Adrenal gland (tissue), 9 donors: ENCODE measurements at regions not wholly inside any gene's neighbourhood (a gene's known extent, or its start where the extent isn't known, plus 50 kb on each side); places are given as distances from the start of the nearest gene placed in this dataset.
A peak's percentile ranks its signal among the peaks of the same experiment; 100 is the strongest.

Experiments
- DNase-seq, 7 donors: peaks; one replicate each; pipeline ENCODE4 v3.0.0-alpha.2; 2019 to 2020
- H3K27ac ChIP-seq, 5 donors: fragments of 200-600 bp; sonication (generic) in 4 of 5; 1 replicate in 3 of 5; 2 replicates in 2 of 5; pipeline versions ENCODE4 v1.5.1 to v1.8.0; 2016 to 2020; ENCODE audit warnings: mild to moderate bottlenecking in 1 of 5
- H3K27me3 ChIP-seq: fragments of 200-600 bp; 2 replicates; pipeline ENCODE4 v1.8.0; 2021
- H3K36me3 ChIP-seq, 2 donors: fragments of 200-600 bp; replicated peaks in 1 of 2; 1 replicate in 1 of 2; 2 replicates in 1 of 2; pipeline versions ENCODE4 v1.5.1 to v1.8.0; 2018 to 2022
- H3K4me1 ChIP-seq, 2 donors: fragments of 200-600 bp; replicated peaks in 1 of 2; 1 replicate in 1 of 2; 2 replicates in 1 of 2; pipeline versions ENCODE4 v1.5.1 to v1.8.0; 2018 to 2021
- H3K4me3 ChIP-seq, 4 donors: fragments of 200-600 bp; sonication (generic) in 3 of 4; one replicate each; pipeline ENCODE4 v1.5.1; 2016 to 2018
- H3K9me3 ChIP-seq, 3 donors: fragments of 200-600 bp; sonication (generic) in 1 of 3; replicated peaks in 1 of 3; 1 replicate in 2 of 3; 2 replicates in 1 of 3; pipeline versions ENCODE4 v1.5.1 to v1.8.0; 2016 to 2021
- POLR2A ChIP-seq, 2 donors: fragments of 450-650 bp; IDR thresholded peaks; one replicate each; pipeline ENCODE4 v1.6.1; 2017; ENCODE audit warnings: antibody characterized with exemption in 2 of 2, mild to moderate bottlenecking in 2 of 2, moderate library complexity in 1 of 2
- WGBS, 4 donors: extraction: QIAGEN DNeasy Blood & Tissue Kit in 2 of 4; methylation state at CpG; one replicate each; pipeline versions ENCODE4 v1.1.5 to v1.1.7; 2013 to 2017; 5-methylcytosine and 5-hydroxymethylcytosine counted together
- intact Hi-C, 2 donors: fragments of 100-400 bp; cut with DNase I; formaldehyde crosslinking; loops; one replicate each; pipeline versions ENCODE4 v1.14.1 to v1.15.0; 2022 to 2023
- TF ChIP-seq, protein P1 (sequence below), 6 experiments: fragments of 450-650 bp in 4 of 6; fragments of 200-600 bp in 2 of 6; sonication (generic) in 1 of 6; IDR thresholded peaks; 1 replicate in 5 of 6; 2 replicates in 1 of 6; pipeline versions ENCODE4 v1.5.1 to v1.8.0; 2016 to 2021; ENCODE audit warnings: antibody characterized with exemption in 6 of 6, mild to moderate bottlenecking in 2 of 6, moderate library complexity in 1 of 6
- donor health status: healthy with polysubstance abuse.
- donor health status: Bipolar disorder and iron deficiency.
- donor health status: DM: yes; HTN: yes; CAD: no.
- donor health status: DM: no; HTN: no; CAD: no.
- donor health status: DM: no; HTN: no; CAD: no.

GRCh38 chr2:128427413-128427755 lies 108.7 kb upstream of the HS6ST1 start:
- H3K9me3 ChIP-seq = peaks cover 0 to 11% (median 6%) of the 10 kb centered on the region in 3 donors
- H3K36me3 ChIP-seq = no peaks in the 10 kb centered on the region
- H3K27ac ChIP-seq = no peak overlapping the region
- WGBS, 4 donors = 81 to 90% (median 84%) methylated on average over 5 of the region's 5 CpGs
- intact Hi-C loops = no loop called here
- TF ChIP-seq, protein P1, sequence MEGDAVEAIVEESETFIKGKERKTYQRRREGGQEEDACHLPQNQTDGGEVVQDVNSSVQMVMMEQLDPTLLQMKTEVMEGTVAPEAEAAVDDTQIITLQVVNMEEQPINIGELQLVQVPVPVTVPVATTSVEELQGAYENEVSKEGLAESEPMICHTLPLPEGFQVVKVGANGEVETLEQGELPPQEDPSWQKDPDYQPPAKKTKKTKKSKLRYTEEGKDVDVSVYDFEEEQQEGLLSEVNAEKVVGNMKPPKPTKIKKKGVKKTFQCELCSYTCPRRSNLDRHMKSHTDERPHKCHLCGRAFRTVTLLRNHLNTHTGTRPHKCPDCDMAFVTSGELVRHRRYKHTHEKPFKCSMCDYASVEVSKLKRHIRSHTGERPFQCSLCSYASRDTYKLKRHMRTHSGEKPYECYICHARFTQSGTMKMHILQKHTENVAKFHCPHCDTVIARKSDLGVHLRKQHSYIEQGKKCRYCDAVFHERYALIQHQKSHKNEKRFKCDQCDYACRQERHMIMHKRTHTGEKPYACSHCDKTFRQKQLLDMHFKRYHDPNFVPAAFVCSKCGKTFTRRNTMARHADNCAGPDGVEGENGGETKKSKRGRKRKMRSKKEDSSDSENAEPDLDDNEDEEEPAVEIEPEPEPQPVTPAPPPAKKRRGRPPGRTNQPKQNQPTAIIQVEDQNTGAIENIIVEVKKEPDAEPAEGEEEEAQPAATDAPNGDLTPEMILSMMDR (IDR thresholded peaks at IDR 0.05) = no peak
- no peak for TF ChIP-seq POLR2A (IDR thresholded peaks at IDR 0.05)
- DNase-seq = peak in 2 of 7 donors; percentile 0 to 4
- no peak overlapping the region for H3K4me3 ChIP-seq
- H3K27me3 ChIP-seq = no peaks in the 10 kb centered on the region
- no peaks in the 10 kb centered on the region for H3K4me1 ChIP-seq

DNA sequence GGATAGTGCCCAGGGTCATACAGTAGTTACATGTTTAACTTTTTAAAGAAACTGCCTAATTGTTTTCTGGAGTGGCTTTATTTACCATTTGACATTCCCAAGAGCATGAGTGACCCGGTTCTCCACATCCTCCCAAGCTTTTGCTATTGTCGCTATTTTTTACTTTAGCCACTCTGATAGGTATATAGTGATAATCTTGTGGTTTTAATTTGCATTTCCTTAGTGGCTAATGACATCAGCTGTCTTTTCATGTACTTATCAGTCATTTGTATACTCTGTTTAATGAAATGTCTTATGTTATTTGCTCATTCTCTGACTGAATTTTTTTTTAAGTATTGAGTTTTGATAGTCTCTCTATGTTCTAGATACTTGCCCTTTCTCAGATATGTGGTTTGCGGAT lies 109.7 kb upstream of the HS6ST1 start:
- Histone ChIP-seq H3K9me3 (peaks cover 0 to 11% (median 6%) of the 10 kb centered on the region in 3 donors), H3K27ac (no peak overlapping the region), H3K27me3 (no peaks in the 10 kb centered on the region), H3K4me1 (no peaks in the 10 kb centered on the region), H3K36me3 (no peaks in the 10 kb centered on the region), H3K4me3 (no peak overlapping the region)
- intact Hi-C loops = no loop called here
- TF ChIP-seq POLR2A (IDR thresholded peaks at IDR 0.05) = no peak
- TF ChIP-seq, protein P1 (IDR thresholded peaks at IDR 0.05) = no peak
- WGBS, 4 donors = 85 to 93% (median 88%) methylated on average over 3 of the region's 3 CpGs
- no peak for DNase-seq

- Histone ChIP-seq H3K27me3 (no peaks in the 10 kb centered on the region), H3K4me1 (no peaks in the 10 kb centered on the region), H3K4me3 (no peak overlapping the region), H3K27ac (no peak overlapping the region), H3K36me3 (no peaks in the 10 kb centered on the region), H3K9me3 (peaks cover 0 to 11% (median 6%) of the 10 kb centered on the region in 3 donors)
- TF ChIP-seq POLR2A (IDR thresholded peaks at IDR 0.05) = no peak
- TF ChIP-seq, protein P1 (IDR thresholded peaks at IDR 0.05) = no peak
- intact Hi-C loops = no loop called here
- no peak for DNase-seq
- 79 to 82% (median 82%) methylated on average over 4 of the region's 4 CpGs for WGBS, 4 donors
Observed at GRCh38 chr2:128432423-128432822, 113.8 kb upstream of the HS6ST1 start.

- no peak overlapping the region for H3K27ac ChIP-seq
- peaks cover 0 to 11% (median 6%) of the 10 kb centered on the region in 3 donors for H3K9me3 ChIP-seq
- H3K27me3 ChIP-seq = no peaks in the 10 kb centered on the region
- no peaks in the 10 kb centered on the region for H3K4me1 ChIP-seq
- 83 to 92% (median 91%) methylated on average over 3 of the region's 3 CpGs for WGBS, 4 donors
- no peaks in the 10 kb centered on the region for H3K36me3 ChIP-seq
- peak in 2 of 7 donors; percentile 0 to 4 for DNase-seq
- intact Hi-C loops = no loop called here
- no peak for TF ChIP-seq POLR2A (IDR thresholded peaks at IDR 0.05)
- TF ChIP-seq, protein P1 (IDR thresholded peaks at IDR 0.05) = no peak
- no peak overlapping the region for H3K4me3 ChIP-seq
Observed at GRCh38 chr2:128433911-128434550, 115.4 kb upstream of the HS6ST1 start.
